A673 (cell line): ENCODE measurements at regions not wholly inside any gene's neighbourhood (a gene's known extent, or its start where the extent isn't known, plus 50 kb on each side); places are given as distances from the start of the nearest gene placed in this dataset.

Experiments
- BruUV-seq: library from RNA; stranded (reverse); fragments of 400-500 nt; replicated peaks from 2 replicates; lab custom pipeline; 2021; lab: Mats Ljungman, UMichigan
- CTCF ChIA-PET: fragments of 300-600 bp; sonication (Branson Sonifier 250); formaldehyde crosslinking; loops from one replicate; lab custom pipeline; 2022; ENCODE audit warnings: antibody characterized with exemption; lab: Charles Lee
- POLR2A ChIA-PET: fragments of 300-600 bp; sonication (Branson Sonifier 250); formaldehyde crosslinking; loops from one replicate; lab custom pipeline; 2022; ENCODE audit warnings: antibody characterized with exemption; ENCODE audit not compliant: low non-redundant PET; lab: Charles Lee
- DNase-seq: peaks from one replicate; pipeline ENCODE4 v3.0.0-alpha.2; 2015; ENCODE audit warnings: low spot score
- H3K27ac ChIP-seq: fragments of 200-600 bp; sonication (generic); 2 replicates; pipeline ENCODE4 v1.5.1; 2016; ENCODE audit warnings: mixed run types, low read depth, mild to moderate bottlenecking, mixed read lengths, antibody characterized with exemption, low read length; ENCODE audit not compliant: poor library complexity, severe bottlenecking
- H3K27me3 ChIP-seq: fragments of 200-600 bp; sonication (generic); replicated peaks from 2 replicates; pipeline ENCODE4 v1.6.1; 2017; ENCODE audit warnings: mixed run types, low read depth, mild to moderate bottlenecking, mixed read lengths, antibody characterized with exemption, low read length; ENCODE audit not compliant: insufficient read depth, poor library complexity
- H3K36me3 ChIP-seq: fragments of 200-600 bp; sonication (generic); 2 replicates; pipeline ENCODE4 v1.6.1; 2016; ENCODE audit warnings: mixed run types, mild to moderate bottlenecking, mixed read lengths, antibody characterized with exemption, low read length; ENCODE audit not compliant: insufficient read depth, poor library complexity, severe bottlenecking
- H3K4me1 ChIP-seq: fragments of 200-600 bp; sonication (generic); 2 replicates; pipeline ENCODE4 v1.6.1; 2017; ENCODE audit warnings: mixed run types, mild to moderate bottlenecking, mixed read lengths, antibody characterized with exemption, low read length; ENCODE audit not compliant: insufficient read depth, poor library complexity, severe bottlenecking
- H3K4me3 ChIP-seq: fragments of 200-600 bp; sonication (generic); 2 replicates; pipeline ENCODE4 v1.5.1; 2016; ENCODE audit warnings: low read depth, mixed run types, mild to moderate bottlenecking, mixed read lengths, low read length; ENCODE audit not compliant: poor library complexity, severe bottlenecking
- H3K9me3 ChIP-seq: fragments of 200-600 bp; sonication (generic); 2 replicates; pipeline ENCODE4 v1.6.1; 2016; ENCODE audit warnings: mixed run types, low read depth, mild to moderate bottlenecking, mixed read lengths, antibody characterized with exemption, low read length; ENCODE audit not compliant: poor library complexity, severe bottlenecking
- EZH2 ChIP-seq: fragments of 200-600 bp; sonication (generic); IDR thresholded peaks from 2 replicates; pipeline ENCODE4 v1.6.1; 2017; ENCODE audit warnings: borderline replicate concordance, low read depth, mild to moderate bottlenecking, mixed read lengths, antibody characterized with exemption, low read length; ENCODE audit not compliant: poor library complexity, severe bottlenecking
- intact Hi-C: fragments of 100-400 bp; cut with micrococcal nuclease; formaldehyde crosslinking; loops from one replicate; pipeline ENCODE4 v1.10.0; 2022; ENCODE audit not compliant: unreplicated experiment
- TF ChIP-seq, protein P1 (sequence below): fragments of 300-800, 200-600 bp; sonication (generic); conservative IDR thresholded peaks from 2 replicates; pipeline ENCODE4 v1.5.1; 2017; ENCODE audit warnings: low read depth, mild to moderate bottlenecking, antibody characterized with exemption, low read length, moderate library complexity, mixed read lengths

DNA sequence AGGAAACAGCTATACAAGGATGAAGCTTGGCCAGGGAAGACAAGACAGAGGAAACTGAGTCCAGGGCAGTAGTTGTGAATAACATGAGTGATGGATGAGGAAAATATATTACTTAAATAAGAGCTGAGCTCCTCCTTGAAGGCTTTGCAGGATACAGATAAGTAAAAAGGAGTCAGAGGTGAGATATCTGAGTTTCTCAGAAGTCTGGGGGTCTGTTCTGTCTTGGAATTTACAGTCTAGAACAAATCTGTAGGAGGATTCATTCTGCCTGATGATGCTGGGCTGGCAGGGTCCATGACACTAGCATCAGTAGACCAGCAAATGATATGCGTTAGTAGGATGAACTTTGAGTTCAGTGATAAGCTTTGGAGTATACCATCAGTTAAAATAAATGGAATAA is 266.1 kb upstream of the POGK start:
- no TSS peak for BruUV-seq

DNA sequence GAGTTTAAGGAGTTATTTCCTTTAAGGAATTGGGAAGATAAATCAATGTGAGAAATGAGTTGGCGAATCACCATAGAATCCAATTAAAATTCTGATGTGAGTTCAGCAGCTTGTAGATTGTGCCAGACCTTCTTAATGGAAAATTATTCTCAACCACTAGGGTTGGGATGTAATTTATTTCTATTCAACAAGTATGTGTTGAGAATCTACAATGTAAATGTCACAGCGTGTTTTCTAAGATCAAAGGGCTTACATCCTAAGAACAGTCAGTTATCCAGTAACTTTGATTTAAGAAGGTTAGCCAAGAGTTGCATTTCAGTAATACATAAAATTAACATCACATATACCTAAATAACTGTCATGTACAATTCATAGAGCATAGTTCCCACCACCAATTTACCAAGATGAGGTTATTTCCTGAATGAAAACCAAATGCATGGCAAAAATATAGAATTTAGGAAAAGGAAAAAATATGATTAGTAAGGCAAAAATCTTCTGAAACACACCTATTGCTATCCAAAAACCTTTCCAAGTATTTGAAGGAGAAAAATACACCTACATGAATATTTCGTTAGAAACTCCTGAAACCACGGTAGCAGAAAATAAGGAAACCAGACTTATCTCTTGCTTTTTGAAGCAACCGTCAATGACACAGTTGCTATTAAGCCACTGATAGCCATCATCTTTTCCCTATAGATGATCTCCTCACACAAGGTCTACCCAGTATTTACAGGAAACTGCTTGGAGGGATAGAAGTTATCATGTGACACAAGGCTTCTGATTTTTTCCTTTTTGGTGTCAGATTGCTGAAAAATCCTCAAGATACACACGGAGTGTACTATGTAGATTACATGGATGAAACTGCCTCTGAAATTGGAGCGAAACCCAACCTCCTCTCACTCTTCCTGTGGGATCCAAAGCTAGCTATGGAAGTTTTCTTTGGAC is 259.4 kb upstream of the POGK start:
- Histone ChIP-seq H3K4me3 (no peak overlapping the region), H3K27ac (no peak overlapping the region), H3K9me3 (no peaks in the 10 kb centered on the region), H3K27me3 (peaks cover 49% of the 10 kb centered on the region), H3K36me3 (no peaks in the 10 kb centered on the region), H3K4me1 (no peaks in the 10 kb centered on the region)
- intact Hi-C loops = no loop called here
- TF ChIP-seq EZH2 = no peak
- TF ChIP-seq, protein P1, sequence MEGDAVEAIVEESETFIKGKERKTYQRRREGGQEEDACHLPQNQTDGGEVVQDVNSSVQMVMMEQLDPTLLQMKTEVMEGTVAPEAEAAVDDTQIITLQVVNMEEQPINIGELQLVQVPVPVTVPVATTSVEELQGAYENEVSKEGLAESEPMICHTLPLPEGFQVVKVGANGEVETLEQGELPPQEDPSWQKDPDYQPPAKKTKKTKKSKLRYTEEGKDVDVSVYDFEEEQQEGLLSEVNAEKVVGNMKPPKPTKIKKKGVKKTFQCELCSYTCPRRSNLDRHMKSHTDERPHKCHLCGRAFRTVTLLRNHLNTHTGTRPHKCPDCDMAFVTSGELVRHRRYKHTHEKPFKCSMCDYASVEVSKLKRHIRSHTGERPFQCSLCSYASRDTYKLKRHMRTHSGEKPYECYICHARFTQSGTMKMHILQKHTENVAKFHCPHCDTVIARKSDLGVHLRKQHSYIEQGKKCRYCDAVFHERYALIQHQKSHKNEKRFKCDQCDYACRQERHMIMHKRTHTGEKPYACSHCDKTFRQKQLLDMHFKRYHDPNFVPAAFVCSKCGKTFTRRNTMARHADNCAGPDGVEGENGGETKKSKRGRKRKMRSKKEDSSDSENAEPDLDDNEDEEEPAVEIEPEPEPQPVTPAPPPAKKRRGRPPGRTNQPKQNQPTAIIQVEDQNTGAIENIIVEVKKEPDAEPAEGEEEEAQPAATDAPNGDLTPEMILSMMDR = no peak
- ChIA-PET CTCF (no interaction called here), POLR2A (no interaction called here)
- BruUV-seq = no TSS peak
- DNase-seq = no peak

More for the DNA sequence above, 266.1 kb upstream of the POGK start:
- TF ChIP-seq, protein P1 = no peak
- no peak for TF ChIP-seq EZH2
- ChIA-PET CTCF (no interaction called here), POLR2A (no interaction called here)
- Histone ChIP-seq H3K4me3 (no peak overlapping the region), H3K27me3 (peaks cover 18% of the 10 kb centered on the region), H3K9me3 (no peaks in the 10 kb centered on the region), H3K4me1 (no peaks in the 10 kb centered on the region), H3K36me3 (no peaks in the 10 kb centered on the region), H3K27ac (no peak overlapping the region)
- intact Hi-C loops = no loop called here
- no peak for DNase-seq

DNA sequence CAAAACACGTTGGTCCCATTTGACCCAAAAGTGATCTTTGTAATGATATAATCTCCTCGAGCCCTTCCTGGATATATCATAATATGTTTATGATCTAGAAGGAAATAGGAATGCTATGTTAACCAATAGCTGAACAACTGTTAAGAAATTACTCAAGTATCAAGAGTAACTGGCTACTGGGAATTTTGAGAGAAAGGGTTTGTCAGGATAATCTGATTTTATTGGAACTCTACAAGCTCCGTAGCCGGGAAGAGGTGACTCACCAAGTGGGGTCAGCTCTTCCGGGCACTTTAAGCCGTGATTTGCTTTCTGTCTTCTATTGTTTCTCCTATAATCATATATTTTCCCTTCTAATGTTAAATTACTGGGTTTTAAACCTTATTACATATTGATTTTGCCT is 250.5 kb upstream of the POGK start:
- Histone ChIP-seq H3K27ac (no peak overlapping the region), H3K36me3 (no peaks in the 10 kb centered on the region), H3K9me3 (no peaks in the 10 kb centered on the region), H3K4me3 (no peak overlapping the region), H3K27me3 (peaks cover 10% of the 10 kb centered on the region), H3K4me1 (no peaks in the 10 kb centered on the region)
- BruUV-seq = no TSS peak
- no peak for DNase-seq
- intact Hi-C loops = no loop called here
- no peak for TF ChIP-seq EZH2
- TF ChIP-seq, protein P1 = no peak
- POLR2A ChIA-PET = no interaction called here
- CTCF ChIA-PET = no interaction called here
